ENCODE measurements at regions not wholly inside any gene's neighbourhood (a gene's known extent, or its start where the extent isn't known, plus 50 kb on each side); places are given as distances from the start of the nearest gene placed in this dataset.

DNA sequence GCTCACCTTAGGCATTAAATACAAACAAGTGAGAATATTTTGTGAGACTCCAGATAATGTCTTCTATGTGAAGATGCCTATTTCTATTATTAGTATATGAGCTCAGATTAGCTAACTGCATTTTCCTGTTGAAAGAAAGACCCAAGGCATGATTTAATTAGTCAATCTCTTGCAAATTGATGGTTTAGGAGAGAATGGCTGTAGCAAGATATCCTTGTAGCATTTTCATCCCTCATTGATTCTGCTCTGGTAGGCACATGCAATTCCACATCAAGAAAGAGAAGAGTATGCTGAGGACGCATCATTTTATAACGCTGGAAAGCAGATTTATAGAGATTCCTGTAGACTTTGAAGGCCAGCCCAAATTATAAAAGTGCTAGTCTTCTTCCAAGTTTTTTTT is 332.0 kb downstream of the SOX11 start:
- no peak overlapping the region for H2AFZ ChIP-seq (ENCODE audit: control insufficient read depth, low read length)
- no peaks in the 10 kb centered on the region for H3K79me2 ChIP-seq (ENCODE audit: control insufficient read depth, insufficient read depth, low read length)
- no peak overlapping the region for H3K9ac ChIP-seq (ENCODE audit: control insufficient read depth, extremely low read depth, insufficient read depth, low read length)
- no peaks in the 10 kb centered on the region for H3K9me3 ChIP-seq (ENCODE audit: control insufficient read depth, low read depth, low read length)
- TF ChIP-seq EZH2 (IDR thresholded peaks at IDR 0.05; ENCODE audit: low read length), result no peak
- TF ChIP-seq, protein P1, sequence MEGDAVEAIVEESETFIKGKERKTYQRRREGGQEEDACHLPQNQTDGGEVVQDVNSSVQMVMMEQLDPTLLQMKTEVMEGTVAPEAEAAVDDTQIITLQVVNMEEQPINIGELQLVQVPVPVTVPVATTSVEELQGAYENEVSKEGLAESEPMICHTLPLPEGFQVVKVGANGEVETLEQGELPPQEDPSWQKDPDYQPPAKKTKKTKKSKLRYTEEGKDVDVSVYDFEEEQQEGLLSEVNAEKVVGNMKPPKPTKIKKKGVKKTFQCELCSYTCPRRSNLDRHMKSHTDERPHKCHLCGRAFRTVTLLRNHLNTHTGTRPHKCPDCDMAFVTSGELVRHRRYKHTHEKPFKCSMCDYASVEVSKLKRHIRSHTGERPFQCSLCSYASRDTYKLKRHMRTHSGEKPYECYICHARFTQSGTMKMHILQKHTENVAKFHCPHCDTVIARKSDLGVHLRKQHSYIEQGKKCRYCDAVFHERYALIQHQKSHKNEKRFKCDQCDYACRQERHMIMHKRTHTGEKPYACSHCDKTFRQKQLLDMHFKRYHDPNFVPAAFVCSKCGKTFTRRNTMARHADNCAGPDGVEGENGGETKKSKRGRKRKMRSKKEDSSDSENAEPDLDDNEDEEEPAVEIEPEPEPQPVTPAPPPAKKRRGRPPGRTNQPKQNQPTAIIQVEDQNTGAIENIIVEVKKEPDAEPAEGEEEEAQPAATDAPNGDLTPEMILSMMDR (optimal IDR thresholded peaks at IDR 0.05 in 1 of 3, IDR thresholded peaks at IDR 0.05 in 1 of 3, conservative IDR thresholded peaks at IDR 0.05 in 1 of 3; ENCODE audit: extremely low read depth in 1 of 3, insufficient read depth in 2 of 3, low read length in 3 of 3), result no peak
- no peak overlapping the region for H3K27ac ChIP-seq (ENCODE audit: control insufficient read depth, insufficient read depth, low read length)
- H3K9me1 ChIP-seq (ENCODE audit: control insufficient read depth, extremely low read depth, insufficient read depth, low read length), result no peaks in the 10 kb centered on the region
- dilution Hi-C loops (cut with MboI; ENCODE audit: extremely low pct_ligation_motif_present, low sequenced_read_pairs), result no loop called here
- no peaks in the 10 kb centered on the region for H3K36me3 ChIP-seq (ENCODE audit: control insufficient read depth in 2 of 2, extremely low read depth in 1 of 2, insufficient read depth in 2 of 2, low read length in 2 of 2)
- no peak overlapping the region for H3K4me2 ChIP-seq (ENCODE audit: control insufficient read depth, extremely low read depth, insufficient read depth, low read depth, low read length)
- no peaks in the 10 kb centered on the region for H4K20me1 ChIP-seq (ENCODE audit: control insufficient read depth, extremely low read depth, insufficient read depth, low read length)
- no peaks in the 10 kb centered on the region for H3K27me3 ChIP-seq (ENCODE audit: control insufficient read depth, extremely low read depth, insufficient read depth, low read length)
- no peaks in the 10 kb centered on the region for H3K4me1 ChIP-seq (ENCODE audit: control insufficient read depth, extremely low read depth, insufficient read depth, low read length)
- no peak for FAIRE-seq
- no peak for DNase-seq (ENCODE audit: low read depth, low spot score)
- H3K4me3 ChIP-seq (ENCODE audit: control insufficient read depth in 2 of 3, extremely low read depth in 1 of 3, insufficient read depth in 2 of 3, low read depth in 1 of 3, low read length in 3 of 3), result no peak overlapping the region

DNA sequence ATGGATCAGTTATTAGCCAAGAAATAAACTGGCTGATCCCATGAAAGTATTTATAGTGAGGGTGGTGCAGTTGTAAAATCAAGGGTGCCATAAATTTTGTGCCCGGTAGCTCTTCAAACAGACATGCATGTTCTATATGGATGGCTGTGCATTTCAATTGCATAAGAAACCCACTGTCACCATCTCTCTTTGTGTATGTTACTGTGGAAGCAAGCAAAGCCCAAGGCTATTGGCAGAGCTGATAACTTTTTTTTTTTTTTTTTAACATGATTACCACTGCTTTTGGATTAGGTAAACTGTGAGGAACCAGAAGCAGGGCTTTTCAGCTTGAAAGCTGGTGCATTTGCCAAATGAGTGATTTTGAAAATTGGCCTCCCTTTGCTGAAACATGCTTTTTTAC is 332.6 kb downstream of the SOX11 start:
- dilution Hi-C loops (cut with MboI; ENCODE audit: extremely low pct_ligation_motif_present, low sequenced_read_pairs), result no loop called here
- H3K27me3 ChIP-seq (ENCODE audit: control insufficient read depth, extremely low read depth, insufficient read depth, low read length), result no peaks in the 10 kb centered on the region
- TF ChIP-seq, protein P1 (optimal IDR thresholded peaks at IDR 0.05 in 1 of 3, IDR thresholded peaks at IDR 0.05 in 1 of 3, conservative IDR thresholded peaks at IDR 0.05 in 1 of 3; ENCODE audit: extremely low read depth in 1 of 3, insufficient read depth in 2 of 3, low read length in 3 of 3), result no peak
- no peak for TF ChIP-seq EZH2 (IDR thresholded peaks at IDR 0.05; ENCODE audit: low read length)

More for the DNA sequence above, 332.6 kb downstream of the SOX11 start:
- Histone ChIP-seq H4K20me1 (ENCODE audit: control insufficient read depth, extremely low read depth, insufficient read depth, low read length) (no peaks in the 10 kb centered on the region), H2AFZ (ENCODE audit: control insufficient read depth, low read length) (no peak overlapping the region), H3K27ac (ENCODE audit: control insufficient read depth, insufficient read depth, low read length) (no peak overlapping the region), H3K4me3 (ENCODE audit: control insufficient read depth in 2 of 3, extremely low read depth in 1 of 3, insufficient read depth in 2 of 3, low read depth in 1 of 3, low read length in 3 of 3) (no peak overlapping the region), H3K79me2 (ENCODE audit: control insufficient read depth, insufficient read depth, low read length) (no peaks in the 10 kb centered on the region), H3K9ac (ENCODE audit: control insufficient read depth, extremely low read depth, insufficient read depth, low read length) (no peak overlapping the region), H3K9me1 (ENCODE audit: control insufficient read depth, extremely low read depth, insufficient read depth, low read length) (no peaks in the 10 kb centered on the region), H3K4me2 (ENCODE audit: control insufficient read depth, extremely low read depth, insufficient read depth, low read depth, low read length) (no peak overlapping the region), H3K4me1 (ENCODE audit: control insufficient read depth, extremely low read depth, insufficient read depth, low read length) (no peaks in the 10 kb centered on the region), H3K36me3 (ENCODE audit: control insufficient read depth in 2 of 2, extremely low read depth in 1 of 2, insufficient read depth in 2 of 2, low read length in 2 of 2) (no peaks in the 10 kb centered on the region), H3K9me3 (ENCODE audit: control insufficient read depth, low read depth, low read length) (no peaks in the 10 kb centered on the region)
- FAIRE-seq (no peak), DNase-seq (ENCODE audit: low read depth, low spot score) (no peak)
